HCT116 (cell line): ENCODE measurements at regions not wholly inside any gene's neighbourhood (a gene's known extent, or its start where the extent isn't known, plus 50 kb on each side); places are given as distances from the start of the nearest gene placed in this dataset.

Experiments
- ATAC-seq: fragments of 200-7000 bp; cut with Tn5 transposase; 2 replicates; pipeline ENCODE4 v1.9.1; 2020; ENCODE audit warnings: mild to moderate bottlenecking, moderate library complexity
- BruUV-seq: library from RNA; stranded (reverse); fragments of 400-500 nt; replicated peaks from 2 replicates; lab custom pipeline; 2021; lab: Mats Ljungman, UMichigan
- CTCF ChIA-PET: fragments of 300-600 bp; sonication (Branson Sonifier 250); formaldehyde crosslinking; loops from one replicate; lab custom pipeline; 2021; ENCODE audit warnings: antibody characterized with exemption; lab: Charles Lee
- POLR2A ChIA-PET: fragments of 300-600, 350-600 bp; sonication (Branson Sonifier 250); formaldehyde crosslinking; loops from one replicate; lab custom pipeline; 2021; ENCODE audit warnings: antibody characterized with exemption; lab: Charles Lee
- RAD21 ChIA-PET, 2 experiments: fragments of 300-600 bp; sonication (Branson Sonifier 250); formaldehyde crosslinking; loops; one replicate each; lab custom pipeline; 2023; ENCODE audit warnings: low total read pairs in 2 of 2; ENCODE audit not compliant: uncharacterized antibody in 2 of 2, unreplicated experiment in 2 of 2, low non-redundant PET in 1 of 2; lab: Charles Lee
- DNase-seq: peaks from one replicate; pipeline ENCODE4 v3.0.0-alpha.2; 2010; ENCODE audit warnings: low read depth, low spot score
- H2AFZ ChIP-seq: fragments of 200-600 bp; shearing (Covaris generic), sonication (generic); 2 replicates; pipeline ENCODE4 v1.6.1; 2017; ENCODE audit warnings: low read depth, mixed run types, mixed read lengths, antibody characterized with exemption, low read length; ENCODE audit not compliant: poor library complexity, severe bottlenecking
- H3K27ac ChIP-seq: 2 replicates; pipeline ENCODE4 v1.5.1; 2012; ENCODE audit warnings: low read depth, low read length
- H3K27me3 ChIP-seq: fragments of 200-600 bp; sonication (generic); 2 replicates; pipeline ENCODE4 v1.6.1; 2016; ENCODE audit warnings: mixed run types, low read length, mixed read lengths; ENCODE audit not compliant: insufficient read depth
- H3K36me3 ChIP-seq, 2 experiments: fragments of 200-500 bp in 1 of 2; fragments of 200-600 bp in 1 of 2; sonication (Bioruptor generic) in 1 of 2; sonication (generic) in 1 of 2; 2 replicates each; pipeline versions ENCODE4 v1.5.1 to v1.6.1; 2014 to 2016; ENCODE audit warnings: low read length in 2 of 2, inconsistent platforms in 1 of 2, mixed read lengths in 1 of 2, mixed run types in 1 of 2; ENCODE audit not compliant: insufficient read depth in 2 of 2, control insufficient read depth in 1 of 2
- H3K4me1 ChIP-seq, 2 experiments: fragments of 200-600 bp in 1 of 2; sonication (generic) in 1 of 2; 2 replicates each; pipeline versions ENCODE4 v1.5.1 to v1.6.1; 2012 to 2017; ENCODE audit warnings: low read length in 2 of 2, inconsistent platforms in 1 of 2, mild to moderate bottlenecking in 1 of 2, mixed read lengths in 1 of 2, mixed run types in 1 of 2, moderate library complexity in 1 of 2; ENCODE audit not compliant: insufficient read depth in 2 of 2, control insufficient read depth in 1 of 2
- H3K4me2 ChIP-seq: fragments of 200-600 bp; sonication (generic); 2 replicates; pipeline ENCODE4 v1.6.1; 2017; ENCODE audit warnings: mixed run types, low read length, mixed read lengths
- H3K4me3 ChIP-seq, 2 experiments: fragments of 200-600 bp in 1 of 2; sonication (generic) in 1 of 2; replicated peaks in 1 of 2; 2 replicates each; pipeline ENCODE4 v1.5.1; 2011 to 2016; ENCODE audit warnings: low read length in 2 of 2, control low read depth in 1 of 2, low read depth in 1 of 2, mild to moderate bottlenecking in 1 of 2, mixed read lengths in 1 of 2, mixed run types in 1 of 2
- H3K79me2 ChIP-seq: fragments of 200-600 bp; sonication (generic); 2 replicates; pipeline ENCODE4 v1.6.1; 2017; ENCODE audit warnings: mild to moderate bottlenecking, mixed run types, low read length, moderate library complexity, mixed read lengths; ENCODE audit not compliant: insufficient read depth
- H3K9ac ChIP-seq: fragments of 200-600 bp; sonication (generic); 2 replicates; pipeline ENCODE4 v1.6.1; 2016; ENCODE audit warnings: low read length, mixed read lengths
- H3K9me2 ChIP-seq: fragments of 200-600 bp; sonication (generic), shearing (Covaris generic); 2 replicates; pipeline ENCODE4 v1.6.1; 2017; ENCODE audit warnings: mixed run types, mild to moderate bottlenecking, moderate library complexity; ENCODE audit not compliant: insufficient read depth
- H3K9me3 ChIP-seq, 2 experiments: fragments of 200-500 bp in 1 of 2; fragments of 200-600 bp in 1 of 2; sonication (Bioruptor generic) in 1 of 2; sonication (generic) in 1 of 2; 2 replicates each; pipeline ENCODE4 v1.6.1; 2014 to 2017; ENCODE audit warnings: low read length in 2 of 2, mixed read lengths in 2 of 2, inconsistent platforms in 1 of 2, low read depth in 1 of 2, mild to moderate bottlenecking in 1 of 2, mixed run types in 1 of 2, moderate library complexity in 1 of 2; ENCODE audit not compliant: control insufficient read depth in 1 of 2, insufficient read depth in 1 of 2
- H4K20me1 ChIP-seq: fragments of 200-600 bp; sonication (generic), shearing (Covaris generic); 2 replicates; pipeline ENCODE4 v1.6.1; 2017; ENCODE audit warnings: mixed run types, mild to moderate bottlenecking, moderate library complexity; ENCODE audit not compliant: insufficient read depth
- CBX3 ChIP-seq: IDR thresholded peaks from 2 replicates; pipeline ENCODE4 v1.6.1; 2012; ENCODE audit warnings: low read depth
- CEBPB ChIP-seq: IDR thresholded peaks from 2 replicates; pipeline ENCODE4 v1.6.1; 2012; ENCODE audit warnings: low read depth
- EGR1 ChIP-seq: IDR thresholded peaks from 2 replicates; pipeline ENCODE4 v1.6.1; 2012; ENCODE audit warnings: low read depth
- EZH2phosphoT487 ChIP-seq: fragments of 200-600 bp; IDR thresholded peaks from 2 replicates; pipeline ENCODE4 v1.6.1; 2018; ENCODE audit warnings: antibody characterized with exemption, borderline replicate concordance
- FOSL1 ChIP-seq: IDR thresholded peaks from 2 replicates; pipeline ENCODE4 v1.6.1; 2012; ENCODE audit warnings: low read depth
- JUND ChIP-seq: IDR thresholded peaks from 2 replicates; pipeline ENCODE4 v1.6.1; 2012
- MAX ChIP-seq: IDR thresholded peaks from 2 replicates; pipeline ENCODE4 v1.6.1; 2012
- RAD21 ChIP-seq: IDR thresholded peaks from 2 replicates; pipeline ENCODE4 v1.6.1; 2012; ENCODE audit warnings: low read depth, mild to moderate bottlenecking
- SP1 ChIP-seq: IDR thresholded peaks from 2 replicates; pipeline ENCODE4 v1.6.1; 2012; ENCODE audit warnings: low read depth
- TCF7L2 ChIP-seq: IDR thresholded peaks from 2 replicates; pipeline ENCODE4 v1.7.0; 2011; ENCODE audit warnings: borderline replicate concordance, inconsistent platforms; ENCODE audit not compliant: insufficient read depth, insufficient read length; ENCODE audit errors: extremely low read depth
- ZFX ChIP-seq: fragments of 450-650 bp; IDR thresholded peaks from 2 replicates; pipeline ENCODE4 v1.6.1; 2017
- intact Hi-C: fragments of 100-400 bp; cut with micrococcal nuclease; formaldehyde crosslinking; loops from 2 replicates; pipeline ENCODE4 v1.10.0; 2022
- TF ChIP-seq, protein P1 (sequence below): IDR thresholded peaks from 2 replicates; pipeline ENCODE4 v1.6.1; 2012
- TF ChIP-seq, protein P2 (sequence below): IDR thresholded peaks from 2 replicates; pipeline ENCODE4 v1.6.1; 2011; ENCODE audit warnings: mild to moderate bottlenecking, low read length, moderate library complexity; ENCODE audit not compliant: insufficient replicate concordance; ENCODE audit errors: extremely low read depth
- TF ChIP-seq, protein P3 (sequence below), 3 experiments: fragments of 200-600 bp in 1 of 3; sonication (generic) in 1 of 3; IDR thresholded peaks in 2 of 3; conservative IDR thresholded peaks in 1 of 3; 2 replicates each; pipeline ENCODE4 v1.5.1; 2012 to 2017; ENCODE audit warnings: low read depth in 2 of 3, low read length in 2 of 3, antibody characterized with exemption in 1 of 3, borderline replicate concordance in 1 of 3, control low read depth in 1 of 3, mild to moderate bottlenecking in 1 of 3, mixed read lengths in 1 of 3, mixed run types in 1 of 3, moderate library complexity in 1 of 3; ENCODE audit not compliant: insufficient read depth in 1 of 3

DNA sequence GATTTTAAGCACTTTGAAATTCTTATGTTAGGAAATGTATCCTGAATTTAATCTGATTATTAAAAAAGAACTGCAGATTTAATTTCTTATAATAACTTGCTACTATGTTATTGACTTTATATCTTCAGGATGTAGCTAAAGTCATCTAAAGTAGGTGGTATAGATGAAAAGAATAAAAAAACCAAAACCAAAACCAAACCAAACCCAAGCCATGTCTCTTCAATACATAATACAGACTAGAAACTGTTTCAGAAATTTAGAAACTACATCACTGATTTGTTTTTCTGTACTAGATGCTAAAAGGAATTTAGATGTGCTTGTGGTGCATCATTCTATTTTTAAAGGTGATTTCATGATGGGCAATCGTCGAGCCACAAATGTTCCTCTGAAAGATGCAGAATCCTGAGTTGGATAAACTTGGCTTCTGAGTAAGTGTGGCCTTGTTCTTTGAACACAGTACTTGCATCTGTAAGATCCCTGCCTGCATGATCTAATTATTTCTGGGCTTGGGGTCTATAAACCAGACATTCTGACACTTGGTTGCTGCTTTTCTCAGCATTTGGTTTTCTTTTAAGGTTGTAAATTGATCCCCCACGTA is 287.1 kb upstream of the SUCLG2 start:
- ChIA-PET RAD21 (no interaction called here), CTCF (no interaction called here), POLR2A (no interaction called here)
- Histone ChIP-seq H3K9ac (no peak overlapping the region), H3K36me3 (no peaks in the 10 kb centered on the region), H3K4me1 (no peaks in the 10 kb centered on the region), H3K4me3 (no peak overlapping the region), H4K20me1 (no peaks in the 10 kb centered on the region), H3K9me3 (no peaks in the 10 kb centered on the region; a peak in 1 of 4 replicates), H3K9me2 (no peaks in the 10 kb centered on the region), H3K79me2 (no peaks in the 10 kb centered on the region), H3K4me2 (no peak overlapping the region), H3K27ac (no peak overlapping the region), H2AFZ (no peak overlapping the region), H3K27me3 (no peaks in the 10 kb centered on the region)
- intact Hi-C loops = no loop called here
- BruUV-seq = no TSS peak
- TF ChIP-seq EZH2phosphoT487 (no peak), CEBPB (no peak), CBX3 (no peak), MAX (no peak), ZFX (no peak), FOSL1 (no peak), SP1 (no peak), TCF7L2 (no peak), EGR1 (no peak), RAD21 (no peak), JUND (no peak)
- TF ChIP-seq, protein P1, sequence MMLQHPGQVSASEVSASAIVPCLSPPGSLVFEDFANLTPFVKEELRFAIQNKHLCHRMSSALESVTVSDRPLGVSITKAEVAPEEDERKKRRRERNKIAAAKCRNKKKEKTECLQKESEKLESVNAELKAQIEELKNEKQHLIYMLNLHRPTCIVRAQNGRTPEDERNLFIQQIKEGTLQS = no peak
- TF ChIP-seq, protein P2, sequence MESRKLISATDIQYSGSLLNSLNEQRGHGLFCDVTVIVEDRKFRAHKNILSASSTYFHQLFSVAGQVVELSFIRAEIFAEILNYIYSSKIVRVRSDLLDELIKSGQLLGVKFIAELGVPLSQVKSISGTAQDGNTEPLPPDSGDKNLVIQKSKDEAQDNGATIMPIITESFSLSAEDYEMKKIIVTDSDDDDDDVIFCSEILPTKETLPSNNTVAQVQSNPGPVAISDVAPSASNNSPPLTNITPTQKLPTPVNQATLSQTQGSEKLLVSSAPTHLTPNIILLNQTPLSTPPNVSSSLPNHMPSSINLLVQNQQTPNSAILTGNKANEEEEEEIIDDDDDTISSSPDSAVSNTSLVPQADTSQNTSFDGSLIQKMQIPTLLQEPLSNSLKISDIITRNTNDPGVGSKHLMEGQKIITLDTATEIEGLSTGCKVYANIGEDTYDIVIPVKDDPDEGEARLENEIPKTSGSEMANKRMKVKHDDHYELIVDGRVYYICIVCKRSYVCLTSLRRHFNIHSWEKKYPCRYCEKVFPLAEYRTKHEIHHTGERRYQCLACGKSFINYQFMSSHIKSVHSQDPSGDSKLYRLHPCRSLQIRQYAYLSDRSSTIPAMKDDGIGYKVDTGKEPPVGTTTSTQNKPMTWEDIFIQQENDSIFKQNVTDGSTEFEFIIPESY = no peak
- TF ChIP-seq, protein P3, sequence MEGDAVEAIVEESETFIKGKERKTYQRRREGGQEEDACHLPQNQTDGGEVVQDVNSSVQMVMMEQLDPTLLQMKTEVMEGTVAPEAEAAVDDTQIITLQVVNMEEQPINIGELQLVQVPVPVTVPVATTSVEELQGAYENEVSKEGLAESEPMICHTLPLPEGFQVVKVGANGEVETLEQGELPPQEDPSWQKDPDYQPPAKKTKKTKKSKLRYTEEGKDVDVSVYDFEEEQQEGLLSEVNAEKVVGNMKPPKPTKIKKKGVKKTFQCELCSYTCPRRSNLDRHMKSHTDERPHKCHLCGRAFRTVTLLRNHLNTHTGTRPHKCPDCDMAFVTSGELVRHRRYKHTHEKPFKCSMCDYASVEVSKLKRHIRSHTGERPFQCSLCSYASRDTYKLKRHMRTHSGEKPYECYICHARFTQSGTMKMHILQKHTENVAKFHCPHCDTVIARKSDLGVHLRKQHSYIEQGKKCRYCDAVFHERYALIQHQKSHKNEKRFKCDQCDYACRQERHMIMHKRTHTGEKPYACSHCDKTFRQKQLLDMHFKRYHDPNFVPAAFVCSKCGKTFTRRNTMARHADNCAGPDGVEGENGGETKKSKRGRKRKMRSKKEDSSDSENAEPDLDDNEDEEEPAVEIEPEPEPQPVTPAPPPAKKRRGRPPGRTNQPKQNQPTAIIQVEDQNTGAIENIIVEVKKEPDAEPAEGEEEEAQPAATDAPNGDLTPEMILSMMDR (IDR thresholded peaks at IDR 0.05 in 2 of 3, conservative IDR thresholded peaks at IDR 0.05 in 1 of 3; ENCODE audit: borderline replicate concordance in 1 of 3, insufficient read depth in 1 of 3, low read depth in 2 of 3, low read length in 2 of 3) = no peak
- ATAC-seq (no peak), DNase-seq (no peak)
